WI38 (cell line): ENCODE measurements at regions not wholly inside any gene's neighbourhood (a gene's known extent, or its start where the extent isn't known, plus 50 kb on each side); places are given as distances from the start of the nearest gene placed in this dataset.
"Not testable (repeated sequence)": the region's sequence is repeated elsewhere in the genome, so short reads cannot be mapped to it uniquely, and the experiment has no call there.

Source experiments
- H3K4me3 ChIP-seq: 2 replicates; pipeline ENCODE4 v1.5.1; 2011; ENCODE audit warnings: low read depth, mild to moderate bottlenecking, control low read depth, low read length
- CTCF ChIP-seq: IDR thresholded peaks from 2 replicates; pipeline ENCODE4 v1.5.1; 2012; ENCODE audit warnings: low read depth, mild to moderate bottlenecking, control low read depth, low read length

GRCh38 chr2:434625-435024, 146.7 kb upstream of the ALKAL2 start:
- no peak overlapping the region for H3K4me3 ChIP-seq
- no peak for TF ChIP-seq CTCF

GRCh38 chr2:433216-433615, 145.3 kb upstream of the ALKAL2 start:
- no peak overlapping the region for H3K4me3 ChIP-seq
- no peak for TF ChIP-seq CTCF

GRCh38 chr2:430291-431040, 142.6 kb upstream of the ALKAL2 start:
- no peak overlapping the region for H3K4me3 ChIP-seq
- no peak for TF ChIP-seq CTCF

GRCh38 chr2:429575-430254, 141.8 kb upstream of the ALKAL2 start:
- H3K4me3 ChIP-seq: no peak overlapping the region
- TF ChIP-seq CTCF: no peak

- H3K4me3 ChIP-seq: no peak overlapping the region
- TF ChIP-seq CTCF: no peak
Measured at GRCh38 chr2:429142-429541, 141.3 kb upstream of the ALKAL2 start.

GRCh38 chr2:428591-428990, 140.7 kb upstream of the ALKAL2 start:
- no peak for TF ChIP-seq CTCF
- no peak overlapping the region for H3K4me3 ChIP-seq

- not testable (repeated sequence) for H3K4me3 ChIP-seq
Measured at GRCh38 chr2:426696-427095, 138.8 kb upstream of the ALKAL2 start.
